GM12892 (cell line): ENCODE measurements at regions not wholly inside any gene's neighbourhood (a gene's known extent, or its start where the extent isn't known, plus 50 kb on each side); places are given as distances from the start of the nearest gene placed in this dataset.

Experiments used
- DNase-seq: peaks from one replicate; pipeline ENCODE4 v3.0.0; 2011; ENCODE audit not compliant: insufficient read length
- FAIRE-seq: peaks from 2 replicates; lab custom pipeline; 2011; peaks lifted over from hg19 to GRCh38; lab: Jason Lieb, UNC
- POLR2A ChIP-seq: IDR thresholded peaks from 2 replicates; pipeline ENCODE4 v1.6.1; 2011; ENCODE audit warnings: low read depth, low read length, control low read depth
- POLR2AphosphoS5 ChIP-seq: IDR thresholded peaks from 2 replicates; pipeline ENCODE4 v1.6.1; 2011; ENCODE audit warnings: low read depth, low read length, control low read depth
- TAF1 ChIP-seq: IDR thresholded peaks from 2 replicates; pipeline ENCODE4 v1.6.1; 2011; ENCODE audit warnings: low read depth, mild to moderate bottlenecking, control low read depth, low read length, borderline replicate concordance

GRCh38 chr2:212908682-212909435 lies 242.6 kb downstream of the IKZF2 start:
- FAIRE-seq: no peak
- TF ChIP-seq POLR2AphosphoS5 (no peak), TAF1 (no peak), POLR2A (no peak)
- no peak for DNase-seq

GRCh38 chr2:212908031-212908430 lies 243.4 kb downstream of the IKZF2 start:
- no peak for FAIRE-seq

GRCh38 chr2:212906620-212907019 lies 244.8 kb downstream of the IKZF2 start:
- DNase-seq: no peak
- no peak for FAIRE-seq

More at GRCh38 chr2:212908031-212908430, 243.4 kb downstream of the IKZF2 start:
- no peak for DNase-seq
- no peak for TF ChIP-seq POLR2AphosphoS5
- TF ChIP-seq TAF1: no peak
- no peak for TF ChIP-seq POLR2A

GRCh38 chr2:212905640-212906201 lies 245.7 kb downstream of the IKZF2 start:
- FAIRE-seq (no peak), DNase-seq (no peak)
- TF ChIP-seq POLR2AphosphoS5 (no peak), TAF1 (no peak), POLR2A (no peak)

More at GRCh38 chr2:212906620-212907019, 244.8 kb downstream of the IKZF2 start:
- TF ChIP-seq TAF1 (no peak), POLR2A (no peak), POLR2AphosphoS5 (no peak)

- TF ChIP-seq POLR2AphosphoS5 (no peak), TAF1 (no peak), POLR2A (no peak)
- DNase-seq (no peak), FAIRE-seq (no peak)
Observed at GRCh38 chr2:212904646-212905045, 246.8 kb downstream of the IKZF2 start.

- DNase-seq: no peak
- TF ChIP-seq POLR2A (no peak), POLR2AphosphoS5 (no peak), TAF1 (no peak)
- no peak for FAIRE-seq
Observed at GRCh38 chr2:212903413-212903812, 248.0 kb downstream of the IKZF2 start.

- DNase-seq (no peak), FAIRE-seq (no peak)
- no peak for TF ChIP-seq TAF1
- TF ChIP-seq POLR2AphosphoS5: no peak
- TF ChIP-seq POLR2A: no peak
Observed at GRCh38 chr2:212902421-212902820, 249.0 kb downstream of the IKZF2 start.

GRCh38 chr2:212901604-212902275 lies 249.7 kb downstream of the IKZF2 start:
- FAIRE-seq (peak; percentile 36), DNase-seq (no peak)
- no peak for TF ChIP-seq POLR2A

- TF ChIP-seq TAF1 (no peak), POLR2AphosphoS5 (no peak), POLR2A (no peak)
- DNase-seq (no peak), FAIRE-seq (no peak)
Observed at GRCh38 chr2:212900715-212901114, 250.7 kb downstream of the IKZF2 start.

- TF ChIP-seq POLR2A: no peak
- TF ChIP-seq TAF1: no peak
- TF ChIP-seq POLR2AphosphoS5: no peak
- FAIRE-seq (no peak), DNase-seq (no peak)
Observed at GRCh38 chr2:212898011-212898410, 253.4 kb downstream of the IKZF2 start.

GRCh38 chr2:212897296-212897695 lies 254.1 kb downstream of the IKZF2 start:
- no peak for FAIRE-seq

GRCh38 chr2:212894026-212894425 lies 257.4 kb downstream of the IKZF2 start:
- FAIRE-seq (no peak), DNase-seq (no peak)
- TF ChIP-seq TAF1: no peak
- TF ChIP-seq POLR2AphosphoS5: no peak
- no peak for TF ChIP-seq POLR2A

More at GRCh38 chr2:212897296-212897695, 254.1 kb downstream of the IKZF2 start:
- TF ChIP-seq POLR2A (no peak), TAF1 (no peak), POLR2AphosphoS5 (no peak)
- DNase-seq: no peak

- TF ChIP-seq POLR2AphosphoS5 (no peak), TAF1 (no peak), POLR2A (no peak)
- no peak for FAIRE-seq
- DNase-seq: no peak
Observed at GRCh38 chr2:212893216-212893615, 258.2 kb downstream of the IKZF2 start.
